ENCODE measurements at regions not wholly inside any gene's neighbourhood (a gene's known extent, or its start where the extent isn't known, plus 50 kb on each side); places are given as distances from the start of the nearest gene placed in this dataset.

GRCh38 chr6:40740518-40740917, 153.4 kb upstream of the LRFN2 start:
- Histone ChIP-seq H3K36me3 (ENCODE audit: control insufficient read depth, insufficient read depth, low read length) (no peaks in the 10 kb centered on the region), H3K27me3 (ENCODE audit: control insufficient read depth, insufficient read depth, low read length) (no peaks in the 10 kb centered on the region), H3K4me3 (ENCODE audit: low read depth, low read length) (no peak overlapping the region)
- TF ChIP-seq, protein P1, sequence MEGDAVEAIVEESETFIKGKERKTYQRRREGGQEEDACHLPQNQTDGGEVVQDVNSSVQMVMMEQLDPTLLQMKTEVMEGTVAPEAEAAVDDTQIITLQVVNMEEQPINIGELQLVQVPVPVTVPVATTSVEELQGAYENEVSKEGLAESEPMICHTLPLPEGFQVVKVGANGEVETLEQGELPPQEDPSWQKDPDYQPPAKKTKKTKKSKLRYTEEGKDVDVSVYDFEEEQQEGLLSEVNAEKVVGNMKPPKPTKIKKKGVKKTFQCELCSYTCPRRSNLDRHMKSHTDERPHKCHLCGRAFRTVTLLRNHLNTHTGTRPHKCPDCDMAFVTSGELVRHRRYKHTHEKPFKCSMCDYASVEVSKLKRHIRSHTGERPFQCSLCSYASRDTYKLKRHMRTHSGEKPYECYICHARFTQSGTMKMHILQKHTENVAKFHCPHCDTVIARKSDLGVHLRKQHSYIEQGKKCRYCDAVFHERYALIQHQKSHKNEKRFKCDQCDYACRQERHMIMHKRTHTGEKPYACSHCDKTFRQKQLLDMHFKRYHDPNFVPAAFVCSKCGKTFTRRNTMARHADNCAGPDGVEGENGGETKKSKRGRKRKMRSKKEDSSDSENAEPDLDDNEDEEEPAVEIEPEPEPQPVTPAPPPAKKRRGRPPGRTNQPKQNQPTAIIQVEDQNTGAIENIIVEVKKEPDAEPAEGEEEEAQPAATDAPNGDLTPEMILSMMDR (IDR thresholded peaks at IDR 0.05; ENCODE audit: insufficient read depth, low read length, poor library complexity, severe bottlenecking): no peak
- DNase-seq (ENCODE audit: low read depth): no peak

- Histone ChIP-seq H3K36me3 (ENCODE audit: control insufficient read depth, insufficient read depth, low read length) (no peaks in the 10 kb centered on the region), H3K27me3 (ENCODE audit: control insufficient read depth, insufficient read depth, low read length) (peaks cover 2% of the 10 kb centered on the region), H3K4me3 (ENCODE audit: low read depth, low read length) (no peak overlapping the region)
- TF ChIP-seq, protein P1 (IDR thresholded peaks at IDR 0.05; ENCODE audit: insufficient read depth, low read length, poor library complexity, severe bottlenecking): no peak
- DNase-seq (ENCODE audit: low read depth): no peak
These were observed 151.5 kb upstream of the LRFN2 start for GRCh38 chr6:40738551-40739193.

DNA sequence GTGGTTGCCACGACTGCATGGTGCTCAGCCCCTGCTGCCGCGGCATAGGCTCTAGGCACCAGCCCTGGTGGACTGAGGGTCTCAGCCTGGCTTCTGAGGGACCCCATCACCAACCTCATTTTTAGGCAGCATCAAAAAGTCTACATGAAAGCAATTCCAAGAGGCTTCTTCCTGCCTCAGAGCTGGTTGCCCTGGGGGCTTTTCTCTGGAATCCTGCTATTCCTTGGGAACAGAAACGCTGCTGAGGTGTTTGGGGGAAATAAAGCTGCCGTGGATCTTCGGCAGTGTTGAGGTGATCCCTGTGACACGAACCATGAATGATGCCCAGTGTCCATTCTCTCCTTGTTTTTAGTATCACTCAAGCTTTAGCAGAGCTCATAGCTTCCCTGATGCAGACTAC, 148.4 kb upstream of the LRFN2 start:
- Histone ChIP-seq H3K27me3 (ENCODE audit: control insufficient read depth, insufficient read depth, low read length) (peaks cover 2% of the 10 kb centered on the region), H3K36me3 (ENCODE audit: control insufficient read depth, insufficient read depth, low read length) (no peaks in the 10 kb centered on the region), H3K4me3 (ENCODE audit: low read depth, low read length) (no peak overlapping the region)
- no peak for DNase-seq (ENCODE audit: low read depth)
- TF ChIP-seq, protein P1 (IDR thresholded peaks at IDR 0.05; ENCODE audit: insufficient read depth, low read length, poor library complexity, severe bottlenecking): no peak

GRCh38 chr6:40735121-40735520, 148.0 kb upstream of the LRFN2 start:
- peaks cover 2% of the 10 kb centered on the region for H3K27me3 ChIP-seq (ENCODE audit: control insufficient read depth, insufficient read depth, low read length)
- no peak overlapping the region for H3K4me3 ChIP-seq (ENCODE audit: low read depth, low read length)
- no peaks in the 10 kb centered on the region for H3K36me3 ChIP-seq (ENCODE audit: control insufficient read depth, insufficient read depth, low read length)
- no peak for DNase-seq (ENCODE audit: low read depth)
- TF ChIP-seq, protein P1 (IDR thresholded peaks at IDR 0.05; ENCODE audit: insufficient read depth, low read length, poor library complexity, severe bottlenecking): no peak

DNA sequence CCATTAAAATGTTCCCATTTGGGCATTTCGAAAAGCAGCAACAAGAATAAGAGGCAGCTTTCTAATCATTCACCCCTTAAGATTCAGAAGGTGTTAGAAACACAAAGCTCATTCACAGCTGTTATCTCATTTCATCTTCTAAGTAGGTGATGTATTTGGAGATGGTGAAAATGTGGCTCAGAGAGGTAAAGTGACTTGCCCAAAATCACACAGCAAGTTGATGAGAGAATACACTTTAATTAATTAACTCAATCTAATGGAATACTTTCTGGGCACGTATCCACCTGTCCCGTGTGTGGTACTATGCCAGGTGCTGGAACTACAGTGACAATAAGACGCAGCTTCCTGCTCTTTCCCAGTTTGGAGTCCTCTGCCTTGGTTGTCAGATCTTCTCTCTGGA, 147.4 kb upstream of the LRFN2 start:
- DNase-seq (ENCODE audit: low read depth): no peak
- Histone ChIP-seq H3K27me3 (ENCODE audit: control insufficient read depth, insufficient read depth, low read length) (peaks cover 2% of the 10 kb centered on the region), H3K36me3 (ENCODE audit: control insufficient read depth, insufficient read depth, low read length) (no peaks in the 10 kb centered on the region), H3K4me3 (ENCODE audit: low read depth, low read length) (no peak overlapping the region)
- TF ChIP-seq, protein P1 (IDR thresholded peaks at IDR 0.05; ENCODE audit: insufficient read depth, low read length, poor library complexity, severe bottlenecking): no peak

- H3K27me3 ChIP-seq (ENCODE audit: control insufficient read depth, insufficient read depth, low read length): peaks cover 2% of the 10 kb centered on the region
- no peak overlapping the region for H3K4me3 ChIP-seq (ENCODE audit: low read depth, low read length)
- TF ChIP-seq, protein P1 (IDR thresholded peaks at IDR 0.05; ENCODE audit: insufficient read depth, low read length, poor library complexity, severe bottlenecking): no peak
- no peak for DNase-seq (ENCODE audit: low read depth)
- H3K36me3 ChIP-seq (ENCODE audit: control insufficient read depth, insufficient read depth, low read length): no peaks in the 10 kb centered on the region
These were observed 146.7 kb upstream of the LRFN2 start for GRCh38 chr6:40733770-40734396.

Data from kidney epithelial cell (primary cell).